Pancreas (tissue), 10 donors: ENCODE measurements at regions not wholly inside any gene's neighbourhood (a gene's known extent, or its start where the extent isn't known, plus 50 kb on each side); places are given as distances from the start of the nearest gene placed in this dataset.
"Not testable (repeated sequence)": the region's sequence is repeated elsewhere in the genome, so short reads cannot be mapped to it uniquely, and the experiment has no call there.

ENCODE experiments used
- ATAC-seq, 4 donors: fragments of 200-7000 bp; cut with Tn5 transposase; one replicate each; pipeline versions ENCODE4 v1.8.0 to v1.9.1; 2020; ENCODE audit warnings: mild to moderate bottlenecking in 4 of 4, moderate library complexity in 4 of 4
- DNase-seq, 6 donors: peaks; one replicate each; pipeline ENCODE4 v3.0.0-alpha.2; 2020
- FAIRE-seq: peaks from 2 replicates; lab custom pipeline; 2012; peaks lifted over from hg19 to GRCh38; lab: Jason Lieb, UNC
- H3K27ac ChIP-seq, 4 donors: fragments of 200-600 bp; sonication (generic); 1 replicate in 3 of 4; 2 replicates in 1 of 4; pipeline versions ENCODE4 v1.5.0 to v1.8.0; 2020
- H3K27me3 ChIP-seq, 4 donors: fragments of 200-600 bp; one replicate each; pipeline ENCODE4 v1.8.0; 2021
- H3K36me3 ChIP-seq, 3 donors: fragments of 200-600 bp; sonication (generic) in 1 of 3; one replicate each; pipeline versions ENCODE4 v1.5.0 to v1.8.0; 2020 to 2021
- H3K4me1 ChIP-seq, 3 donors: fragments of 200-600 bp; one replicate each; pipeline ENCODE4 v1.8.0; 2021
- H3K4me3 ChIP-seq, 4 donors: fragments of 200-600 bp; sonication (generic) in 2 of 4; one replicate each; pipeline versions ENCODE4 v1.5.0 to v1.8.0; 2020 to 2021
- H3K9me3 ChIP-seq, 4 donors: fragments of 200-600 bp; one replicate each; pipeline ENCODE4 v1.8.0; 2021
- WGBS, 2 donors: extraction: QIAGEN DNeasy Blood & Tissue Kit; methylation state at CpG; one replicate each; pipeline ENCODE4 v1.1.7; 2013; 5-methylcytosine and 5-hydroxymethylcytosine counted together
- intact Hi-C, 3 donors: fragments of 100-400 bp; cut with DNase I; formaldehyde crosslinking; loops; one replicate each; pipeline versions ENCODE4 v1.11.1 to v1.14.2; 2022
- TF ChIP-seq, protein P1 (sequence below), 4 donors: fragments of 200-600 bp; sonication (generic) in 3 of 4; IDR thresholded peaks; one replicate each; pipeline versions ENCODE4 v1.5.0 to v1.8.0; 2021; ENCODE audit warnings: antibody characterized with exemption in 4 of 4
- donor health status: healthy with polysubstance abuse.
- donor health status: DM: no; HTN: no; CAD: no; lungs with moderate emphysema.
- donor health status: DM: no; HTN: no; CAD: no.
- donor health status: control.
- donor health status: control.
- donor health status: Bipolar disorder and iron deficiency.
- donor health status: DM: yes; HTN: yes; CAD: no.
- donor health status: DM: no; HTN: no; CAD: no.
- donor health status: DM: no; HTN: no; CAD: no.
- donor health status: DM: yes; HTN: yes; CAD: no.

DNA sequence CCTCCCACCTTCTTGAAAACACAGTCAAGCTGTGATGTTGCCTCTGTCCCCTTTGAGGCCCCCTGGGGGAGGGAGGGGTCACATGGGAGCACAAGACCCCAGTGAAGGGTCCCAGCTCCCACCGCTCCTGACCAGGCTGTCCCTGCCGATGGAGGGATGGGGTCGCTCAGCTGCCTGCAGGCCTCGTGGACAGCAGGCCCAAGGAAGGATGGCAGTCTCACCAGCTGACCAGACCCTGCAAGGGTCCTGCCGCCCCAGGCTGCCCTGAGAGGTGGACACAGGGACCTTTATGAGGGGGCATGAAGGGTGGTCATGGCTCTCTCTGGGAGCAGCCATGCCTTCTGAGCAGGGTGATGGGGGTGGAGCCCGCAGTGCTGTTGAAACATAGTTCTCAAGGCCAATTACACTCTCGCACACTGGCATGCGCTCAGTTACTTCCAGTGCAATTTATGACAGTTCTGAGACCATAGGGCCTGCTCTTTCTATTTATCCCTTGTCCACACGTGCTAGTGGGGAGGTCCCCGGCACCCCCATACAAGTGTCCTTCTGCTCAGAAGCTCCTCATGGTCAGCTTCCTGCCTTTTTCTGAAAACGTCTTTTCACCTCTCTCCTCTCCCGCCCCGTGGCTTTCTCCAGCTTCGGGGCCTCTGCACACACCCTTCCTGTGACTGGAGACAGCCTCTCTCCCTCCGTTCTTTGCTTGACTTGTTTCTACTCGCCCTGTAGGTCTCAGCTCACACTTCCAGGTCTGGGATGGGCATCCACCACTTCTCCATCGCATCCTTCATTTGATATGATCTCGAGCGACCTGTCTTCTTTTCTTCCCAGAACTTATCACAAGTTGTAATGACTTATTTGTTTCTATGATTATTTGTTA is 313.1 kb downstream of the ADGRD1 start:
- intact Hi-C loops = no loop called here
- Histone ChIP-seq H3K9me3 (no peaks in the 10 kb centered on the region), H3K4me3 (no peak overlapping the region), H3K27me3 (no peaks in the 10 kb centered on the region), H3K4me1 (no peaks in the 10 kb centered on the region), H3K36me3 (no peaks in the 10 kb centered on the region), H3K27ac (no peak overlapping the region)
- FAIRE-seq = no peak
- 58 to 67% methylated on average over 19 of the region's 19 CpGs for WGBS, 2 donors
- ATAC-seq = no peak
- TF ChIP-seq, protein P1, sequence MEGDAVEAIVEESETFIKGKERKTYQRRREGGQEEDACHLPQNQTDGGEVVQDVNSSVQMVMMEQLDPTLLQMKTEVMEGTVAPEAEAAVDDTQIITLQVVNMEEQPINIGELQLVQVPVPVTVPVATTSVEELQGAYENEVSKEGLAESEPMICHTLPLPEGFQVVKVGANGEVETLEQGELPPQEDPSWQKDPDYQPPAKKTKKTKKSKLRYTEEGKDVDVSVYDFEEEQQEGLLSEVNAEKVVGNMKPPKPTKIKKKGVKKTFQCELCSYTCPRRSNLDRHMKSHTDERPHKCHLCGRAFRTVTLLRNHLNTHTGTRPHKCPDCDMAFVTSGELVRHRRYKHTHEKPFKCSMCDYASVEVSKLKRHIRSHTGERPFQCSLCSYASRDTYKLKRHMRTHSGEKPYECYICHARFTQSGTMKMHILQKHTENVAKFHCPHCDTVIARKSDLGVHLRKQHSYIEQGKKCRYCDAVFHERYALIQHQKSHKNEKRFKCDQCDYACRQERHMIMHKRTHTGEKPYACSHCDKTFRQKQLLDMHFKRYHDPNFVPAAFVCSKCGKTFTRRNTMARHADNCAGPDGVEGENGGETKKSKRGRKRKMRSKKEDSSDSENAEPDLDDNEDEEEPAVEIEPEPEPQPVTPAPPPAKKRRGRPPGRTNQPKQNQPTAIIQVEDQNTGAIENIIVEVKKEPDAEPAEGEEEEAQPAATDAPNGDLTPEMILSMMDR (IDR thresholded peaks at IDR 0.05) = no peak
- DNase-seq = no peak

DNA sequence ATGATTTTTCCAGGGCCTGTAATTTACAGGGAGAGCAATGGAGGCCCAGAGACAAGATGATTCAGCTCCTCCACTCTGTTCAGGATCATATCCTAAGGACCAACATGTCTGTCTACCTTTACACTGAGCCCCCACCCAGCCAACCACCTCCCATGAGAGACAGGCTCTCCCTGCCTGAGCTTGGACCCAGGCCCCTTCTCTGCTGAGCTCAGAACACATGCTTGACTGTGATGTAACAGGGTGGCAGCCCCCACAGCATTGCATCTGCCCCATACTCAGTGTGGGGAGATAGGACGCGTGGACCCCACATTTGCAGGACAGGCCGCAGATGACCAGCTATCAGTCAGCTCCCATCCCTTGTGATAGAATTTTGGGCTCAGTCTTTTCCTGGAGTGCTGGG is 313.9 kb downstream of the ADGRD1 start:
- intact Hi-C loops = no loop called here
- ATAC-seq (no peak), DNase-seq (no peak), FAIRE-seq (no peak)
- TF ChIP-seq, protein P1 (IDR thresholded peaks at IDR 0.05) = no peak
- H3K36me3 ChIP-seq = no peaks in the 10 kb centered on the region
- no peaks in the 10 kb centered on the region for H3K27me3 ChIP-seq
- 74 to 78% methylated on average over 3 of the region's 3 CpGs for WGBS, 2 donors
- H3K4me3 ChIP-seq = no peak overlapping the region
- H3K27ac ChIP-seq = no peak overlapping the region
- no peaks in the 10 kb centered on the region for H3K4me1 ChIP-seq
- no peaks in the 10 kb centered on the region for H3K9me3 ChIP-seq

DNA sequence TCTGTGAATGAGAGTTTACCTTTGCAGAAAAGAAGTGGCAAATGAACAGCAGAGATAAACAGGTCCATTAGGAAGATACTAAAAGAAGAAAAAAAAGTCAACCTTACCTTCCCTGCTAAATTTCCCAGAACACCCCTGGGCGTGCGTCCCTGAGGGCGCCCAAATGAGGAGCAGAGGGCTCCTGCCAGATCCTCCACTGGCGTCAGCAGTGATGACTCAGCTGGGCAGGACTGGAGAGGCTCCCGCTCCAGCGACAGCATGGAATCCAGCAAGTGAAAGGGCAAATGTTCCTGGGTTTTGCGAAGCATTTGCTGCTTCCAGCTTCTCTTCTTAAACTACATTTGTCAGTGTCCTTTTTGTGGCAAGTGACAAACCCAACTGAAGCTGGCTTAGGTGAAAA is 314.4 kb downstream of the ADGRD1 start:
- ATAC-seq = peak in 3 of 4 donors; percentile 51 to 73 (median 56)
- DNase-seq, H3K4me1 ChIP-seq, H3K4me3 ChIP-seq, H3K36me3 ChIP-seq, H3K27ac ChIP-seq, H3K9me3 ChIP-seq, intact Hi-C loops, FAIRE-seq, H3K27me3 ChIP-seq: not testable (repeated sequence)
- 43 to 54% methylated on average over 3 to 7 of the region's 7 CpGs for WGBS, 2 donors

DNA sequence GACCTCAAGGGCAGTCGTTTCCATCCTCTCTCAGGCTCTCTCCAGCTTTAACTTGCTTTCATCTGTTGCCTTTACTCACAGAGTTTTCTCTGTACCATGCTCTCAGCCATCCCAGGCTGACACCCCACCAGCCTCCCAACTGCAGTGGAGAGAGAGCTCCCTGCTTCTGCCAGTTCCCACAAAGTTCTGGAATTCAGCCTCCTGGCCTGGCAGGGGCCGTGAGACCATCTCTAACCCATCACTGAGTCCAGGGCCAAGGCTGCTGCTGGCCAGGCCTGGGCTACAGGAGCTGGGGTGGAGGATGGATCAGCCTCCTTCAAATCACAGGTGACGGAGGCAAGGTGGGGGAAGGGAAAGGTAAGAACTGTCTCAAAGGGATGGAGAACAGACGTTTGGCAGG is 314.9 kb downstream of the ADGRD1 start:
- H3K4me3 ChIP-seq, H3K9me3 ChIP-seq, ATAC-seq, H3K27ac ChIP-seq, intact Hi-C loops, H3K4me1 ChIP-seq, FAIRE-seq, DNase-seq, H3K36me3 ChIP-seq, H3K27me3 ChIP-seq: not testable (repeated sequence)
- WGBS, 2 donors = 50 to 56% methylated on average over 1 to 4 of the region's 4 CpGs

DNA sequence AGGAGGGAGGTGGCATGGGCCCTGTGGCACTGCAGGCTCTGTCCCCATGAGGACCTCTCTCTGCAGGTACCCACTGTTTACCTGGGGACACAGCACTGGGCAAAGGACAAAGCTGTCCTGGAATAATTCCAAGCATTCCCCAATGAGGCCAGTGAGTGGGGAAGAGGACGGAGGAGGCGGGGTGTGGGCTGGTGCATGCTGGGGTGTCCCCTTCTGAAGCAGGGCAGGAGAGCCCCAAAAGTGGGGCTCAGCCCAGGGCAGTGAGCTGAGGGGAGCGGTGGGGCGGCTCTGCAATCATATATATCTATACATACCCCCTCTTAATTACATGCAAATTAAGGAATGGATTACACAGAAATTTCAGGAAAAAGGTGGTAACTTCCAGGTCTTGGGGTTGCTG is 315.8 kb downstream of the ADGRD1 start:
- ATAC-seq (no peak), FAIRE-seq (no peak), DNase-seq (peak in 1 of 6 donors; percentile 28)
- WGBS, 2 donors = 91 to 94% methylated on average over 4 of the region's 4 CpGs
- Histone ChIP-seq H3K4me3 (no peak overlapping the region), H3K36me3 (no peaks in the 10 kb centered on the region), H3K4me1 (no peaks in the 10 kb centered on the region), H3K9me3 (no peaks in the 10 kb centered on the region), H3K27ac (no peak overlapping the region), H3K27me3 (no peaks in the 10 kb centered on the region)
- TF ChIP-seq, protein P1 (IDR thresholded peaks at IDR 0.05) = no peak
- intact Hi-C loops = no loop called here

DNA sequence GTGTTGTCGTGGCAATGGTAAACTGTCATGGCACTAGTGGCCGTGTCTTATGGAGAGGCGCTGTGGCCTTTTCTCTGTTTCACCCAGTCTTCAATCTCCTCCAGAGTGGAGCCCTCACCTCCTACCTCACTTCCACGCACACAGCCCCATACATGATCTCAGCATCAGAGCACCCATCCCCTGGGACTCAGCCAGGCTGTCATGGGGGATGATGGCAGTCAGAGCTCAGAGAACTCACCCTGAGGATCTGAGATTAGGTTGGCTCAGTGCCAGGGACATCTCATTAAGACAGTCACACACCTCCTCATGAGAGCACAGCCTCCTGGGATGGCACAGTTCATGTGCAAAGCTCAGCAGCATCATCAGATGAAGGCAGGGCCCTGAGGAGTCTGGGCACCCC is 316.3 kb downstream of the ADGRD1 start:
- H3K9me3 ChIP-seq, H3K4me1 ChIP-seq, intact Hi-C loops, H3K27me3 ChIP-seq, H3K4me3 ChIP-seq, H3K36me3 ChIP-seq, ATAC-seq, FAIRE-seq, H3K27ac ChIP-seq: not testable (repeated sequence)
- peak in 1 of 6 donors; percentile 7 for DNase-seq
- 82 to 84% methylated on average over 4 of the region's 4 CpGs for WGBS, 2 donors
